Progenitor cell of endocrine pancreas (in vitro differentiated cells): ENCODE measurements at regions not wholly inside any gene's neighbourhood (a gene's known extent, or its start where the extent isn't known, plus 50 kb on each side); places are given as distances from the start of the nearest gene placed in this dataset.

Experiments
- DNase-seq: peaks from one replicate; pipeline ENCODE4 v3.0.0; 2021; ENCODE audit warnings: low spot score; ENCODE audit not compliant: unreplicated experiment
- H3K27ac Mint-ChIP-seq: 2 replicates; pipeline ENCODE4 v1.8.0; 2021; ENCODE audit warnings: mild to moderate bottlenecking, moderate library complexity, mixed read lengths
- H3K27me3 Mint-ChIP-seq: 2 replicates; pipeline ENCODE4 v1.8.0; 2021; ENCODE audit warnings: mixed read lengths
- H3K36me3 Mint-ChIP-seq: 2 replicates; pipeline ENCODE4 v1.8.0; 2022; ENCODE audit warnings: mixed read lengths; ENCODE audit not compliant: insufficient read depth
- H3K4me1 Mint-ChIP-seq: 2 replicates; pipeline ENCODE4 v1.8.0; 2021; ENCODE audit warnings: low read depth, mixed read lengths
- H3K4me3 Mint-ChIP-seq: 2 replicates; pipeline ENCODE4 v1.8.0; 2021; ENCODE audit warnings: low read depth, mild to moderate bottlenecking, moderate library complexity, mixed read lengths
- H3K9me3 Mint-ChIP-seq: 2 replicates; pipeline ENCODE4 v1.8.0; 2021; ENCODE audit warnings: low read depth, mixed read lengths
- CTCF ChIP-seq: fragments of 200-600 bp; sonication (generic); IDR thresholded peaks from one replicate; pipeline ENCODE4 v1.5.0; 2021; ENCODE audit warnings: antibody characterized with exemption, mild to moderate bottlenecking; ENCODE audit not compliant: unreplicated experiment

- DNase-seq, result no peak
- no peak overlapping the region for H3K27ac Mint-ChIP-seq
- H3K9me3 Mint-ChIP-seq, result no peaks in the 10 kb centered on the region
- H3K36me3 Mint-ChIP-seq, result no peaks in the 10 kb centered on the region
- no peak overlapping the region for H3K4me3 Mint-ChIP-seq
- TF ChIP-seq CTCF, result no peak
- H3K4me1 Mint-ChIP-seq, result no peaks in the 10 kb centered on the region
- no peaks in the 10 kb centered on the region for H3K27me3 Mint-ChIP-seq
Measured at GRCh38 chr2:137828624-137829023, 135.6 kb upstream of the HNMT start.

GRCh38 chr2:137829251-137829650 lies 135.0 kb upstream of the HNMT start:
- no peak for DNase-seq
- no peaks in the 10 kb centered on the region for H3K4me1 Mint-ChIP-seq
- H3K9me3 Mint-ChIP-seq, result no peaks in the 10 kb centered on the region
- no peak for TF ChIP-seq CTCF
- H3K36me3 Mint-ChIP-seq, result no peaks in the 10 kb centered on the region
- H3K4me3 Mint-ChIP-seq, result no peak overlapping the region
- no peak overlapping the region for H3K27ac Mint-ChIP-seq
- no peaks in the 10 kb centered on the region for H3K27me3 Mint-ChIP-seq

- no peaks in the 10 kb centered on the region for H3K36me3 Mint-ChIP-seq
- H3K27me3 Mint-ChIP-seq, result no peaks in the 10 kb centered on the region
Measured at GRCh38 chr2:137834760-137835379, 129.4 kb upstream of the HNMT start.

GRCh38 chr2:137836671-137837070 lies 127.6 kb upstream of the HNMT start:
- Mint-ChIP-seq H3K27me3 (no peaks in the 10 kb centered on the region), H3K4me1 (peaks cover 5% of the 10 kb centered on the region), H3K9me3 (peaks cover 2% of the 10 kb centered on the region), H3K27ac (no peak overlapping the region), H3K36me3 (no peaks in the 10 kb centered on the region), H3K4me3 (no peak overlapping the region)
- no peak for TF ChIP-seq CTCF
- no peak for DNase-seq

More at GRCh38 chr2:137834760-137835379, 129.4 kb upstream of the HNMT start:
- TF ChIP-seq CTCF, result no peak
- H3K27ac Mint-ChIP-seq, result no peak overlapping the region
- no peak overlapping the region for H3K4me3 Mint-ChIP-seq
- DNase-seq, result no peak
- H3K9me3 Mint-ChIP-seq, result no peaks in the 10 kb centered on the region
- H3K4me1 Mint-ChIP-seq, result peaks cover 5% of the 10 kb centered on the region

- H3K27me3 Mint-ChIP-seq, result no peaks in the 10 kb centered on the region
- peaks cover 5% of the 10 kb centered on the region for H3K4me1 Mint-ChIP-seq
- H3K4me3 Mint-ChIP-seq, result no peak overlapping the region
- peaks cover 3% of the 10 kb centered on the region for H3K9me3 Mint-ChIP-seq
- TF ChIP-seq CTCF, result no peak
- no peak overlapping the region for H3K27ac Mint-ChIP-seq
- DNase-seq, result no peak
- H3K36me3 Mint-ChIP-seq, result no peaks in the 10 kb centered on the region
Measured at GRCh38 chr2:137837830-137838229, 126.4 kb upstream of the HNMT start.
